Panc1 (cell line): ENCODE measurements at regions not wholly inside any gene's neighbourhood (a gene's known extent, or its start where the extent isn't known, plus 50 kb on each side); places are given as distances from the start of the nearest gene placed in this dataset.

Experiments used
- CTCF ChIP-seq: fragments of 450-650 bp; IDR thresholded peaks from 2 replicates; pipeline ENCODE4 v1.5.1; 2017; ENCODE audit warnings: mild to moderate bottlenecking
- POLR2AphosphoS5 ChIP-seq: IDR thresholded peaks from 2 replicates; pipeline ENCODE4 v1.6.1; 2012; ENCODE audit warnings: mild to moderate bottlenecking, low read depth, low read length, moderate library complexity
- SIN3A ChIP-seq: IDR thresholded peaks from 2 replicates; pipeline ENCODE4 v1.6.1; 2012; ENCODE audit warnings: low read depth, mild to moderate bottlenecking, low read length, moderate library complexity, borderline replicate concordance; ENCODE audit not compliant: insufficient read depth

- no peak for TF ChIP-seq CTCF
- no peak for TF ChIP-seq SIN3A
- TF ChIP-seq POLR2AphosphoS5 = no peak
Measured at GRCh38 chr1:91162613-91163012, 140.8 kb upstream of the ZNF644 start.
